ENCODE measurements at regions not wholly inside any gene's neighbourhood (a gene's known extent, or its start where the extent isn't known, plus 50 kb on each side); places are given as distances from the start of the nearest gene placed in this dataset.

DNA sequence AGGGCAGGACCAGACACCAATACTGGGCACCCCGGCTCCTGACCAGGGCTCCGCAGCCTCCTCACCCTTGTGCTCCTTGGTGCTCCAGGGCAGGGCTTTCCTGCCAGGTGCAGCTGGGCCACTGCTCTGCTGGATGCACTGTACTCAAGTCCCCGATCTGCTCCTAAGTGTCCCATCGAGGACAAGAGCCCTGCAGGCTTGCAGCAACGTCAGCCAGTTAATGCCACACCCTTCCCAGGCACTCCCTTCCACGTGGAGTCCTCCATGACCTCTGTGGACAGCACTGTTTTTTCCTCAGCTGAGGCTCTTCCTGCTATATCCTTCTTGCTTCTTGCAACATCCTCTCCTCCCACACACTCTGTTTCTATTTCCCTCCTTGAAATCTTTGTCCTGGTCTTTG, 94.0 kb upstream of the NGF start:
- peaks cover 17% of the 10 kb centered on the region for H3K9me1 ChIP-seq (ENCODE audit: insufficient read depth, low read length)
- H3K14ac ChIP-seq (replicated peaks; ENCODE audit: low read depth, low read length) = peak overlapping the region; percentile 60
- TF ChIP-seq POLR2A (IDR thresholded peaks at IDR 0.05; ENCODE audit: low read depth, low read length) (no peak), CEBPB (IDR thresholded peaks at IDR 0.05; ENCODE audit: low read depth, low read length) (peak; percentile 92), MXI1 (IDR thresholded peaks at IDR 0.05; ENCODE audit: borderline replicate concordance, low read depth, low read length) (peak; percentile 61; the same call in 1 of the 2 replicates), MAFK (IDR thresholded peaks at IDR 0.05; ENCODE audit: low read depth, low read length) (no peak), RFX5 (IDR thresholded peaks at IDR 0.05; ENCODE audit: low read depth, low read length) (no peak)
- H3K4me1 ChIP-seq (ENCODE audit: control insufficient read depth, insufficient read depth, low read length) = peaks cover 10% of the 10 kb centered on the region
- BruUV-seq (replicated peaks) = no TSS peak
- dilution Hi-C loops (cut with HindIII; ENCODE audit: low sequenced_read_pairs, unreplicated experiment) = no loop called here
- in situ Hi-C loops (cut with MboI; ENCODE audit: low sequenced_read_pairs) = no loop called here
- H3K27me3 ChIP-seq (ENCODE audit: control insufficient read depth, insufficient read depth, low read length) = no peaks in the 10 kb centered on the region
- 79% methylated on average over 5 of the region's 6 CpGs; no CpG with 5 or more reads in 1 of the 2 experiments for WGBS, 2 experiments (ENCODE audit: extremely low coverage in 2 of 2, insufficient read length in 1 of 2)
- peak overlapping the region; percentile 40; the same call in 1 of the 2 replicates for H4K91ac ChIP-seq (ENCODE audit: insufficient read depth, low read depth, low read length)
- peak overlapping the region; percentile 81 for H2BK120ac ChIP-seq (ENCODE audit: low read depth, low read length)
- no peak overlapping the region for H3K4me2 ChIP-seq (ENCODE audit: low read depth, low read length)
- no peak overlapping the region for H3K27ac ChIP-seq (ENCODE audit: insufficient read depth, low read length)
- H2AFZ ChIP-seq (replicated peaks; ENCODE audit: low read length, poor library complexity) = peak overlapping the region; percentile 72
- CTCF ChIA-PET = no interaction called here
- H2BK5ac ChIP-seq (ENCODE audit: low read depth, low read length, poor library complexity, severe bottlenecking) = peak overlapping the region; percentile 38
- H3K79me1 ChIP-seq (ENCODE audit: low read depth in 1 of 2, low read length in 2 of 2) = no peaks in the 10 kb centered on the region
- H3K18ac ChIP-seq (ENCODE audit: low read depth, low read length) = peak overlapping the region; percentile 16; the same call in 1 of the 2 replicates
- no peaks in the 10 kb centered on the region for H3K9me3 ChIP-seq (ENCODE audit: control insufficient read depth, insufficient read depth, low read length)
- H3K36me3 ChIP-seq (ENCODE audit: control insufficient read depth, insufficient read depth, low read length) = no peaks in the 10 kb centered on the region
- POLR2A ChIA-PET (ENCODE audit: unreplicated experiment) = no interaction called here
- DNase-seq = peak; percentile 71
- no peak overlapping the region for H3K4me3 ChIP-seq (ENCODE audit: insufficient read depth, low read depth, low read length)
- ATAC-seq (ENCODE audit: low read depth) = peak; percentile 37; the same call in 1 of the 2 replicates
- peak overlapping the region; percentile 10; the same call in 1 of the 2 replicates for H4K5ac ChIP-seq (ENCODE audit: low read depth, low read length)
- no peak overlapping the region for H3K56ac ChIP-seq (ENCODE audit: extremely low read depth, insufficient read depth, low read length)
- peak overlapping the region; percentile 84 for H3K4ac ChIP-seq (ENCODE audit: low read depth, low read length)
- H2AK5ac ChIP-seq (ENCODE audit: low read depth, low read length) = peak overlapping the region; percentile 79
- peak overlapping the region; percentile 20 to 65; a peak in 3 of 4 replicates for H4K8ac ChIP-seq (ENCODE audit: low read depth in 2 of 2, low read length in 2 of 2)
- intact Hi-C loops (cut with micrococcal nuclease) = no loop called here
- H4K20me1 ChIP-seq (ENCODE audit: insufficient read depth, low read length) = no peaks in the 10 kb centered on the region
- peak overlapping the region; percentile 89 for H2BK20ac ChIP-seq (ENCODE audit: low read depth, low read length)
- H3K23ac ChIP-seq (ENCODE audit: low read depth, low read length) = no peak overlapping the region
- peak overlapping the region; percentile 58 for H2AK9ac ChIP-seq (replicated peaks; ENCODE audit: low read depth, low read length, poor library complexity)
- no peak overlapping the region for H3K9ac ChIP-seq (ENCODE audit: low read depth, low read length)
- H2BK15ac ChIP-seq (ENCODE audit: low read depth, low read length) = 0 out of 3 replicates have a peak overlapping the region, but pooled peaks have one; percentile 38

Data from IMR-90 (cell line).